Spleen (tissue), 11 donors: ENCODE measurements at regions not wholly inside any gene's neighbourhood (a gene's known extent, or its start where the extent isn't known, plus 50 kb on each side); places are given as distances from the start of the nearest gene placed in this dataset.

Source experiments
- DNase-seq: peaks from one replicate; pipeline ENCODE4 v3.0.0-alpha.2; 2020
- H3K27ac ChIP-seq, 8 donors: fragments of 200-600 bp; sonication (generic) in 7 of 8; 1 replicate in 4 of 8; 2 replicates in 4 of 8; pipeline versions ENCODE4 v1.5.0 to v1.8.0; 2016 to 2021; ENCODE audit warnings: inconsistent platforms in 4 of 8, mild to moderate bottlenecking in 4 of 8, moderate library complexity in 1 of 8
- H3K27me3 ChIP-seq, 7 donors: fragments of 200-600 bp; sonication (generic) in 6 of 7; replicated peaks in 1 of 7; 1 replicate in 4 of 7; 2 replicates in 3 of 7; pipeline versions ENCODE4 v1.5.0 to v1.8.0; 2016 to 2021; ENCODE audit warnings: inconsistent platforms in 3 of 7, mild to moderate bottlenecking in 1 of 7
- H3K36me3 ChIP-seq, 6 donors: fragments of 200-600 bp; sonication (generic) in 5 of 6; 1 replicate in 4 of 6; 2 replicates in 2 of 6; pipeline versions ENCODE4 v1.5.0 to v1.8.0; 2016 to 2021; ENCODE audit warnings: inconsistent platforms in 2 of 6
- H3K4me1 ChIP-seq, 6 donors: fragments of 200-600 bp; sonication (generic) in 5 of 6; 1 replicate in 3 of 6; 2 replicates in 3 of 6; pipeline versions ENCODE4 v1.5.0 to v1.8.0; 2016 to 2021; ENCODE audit warnings: inconsistent platforms in 3 of 6
- H3K4me3 ChIP-seq, 8 donors: fragments of 200-600 bp; sonication (generic) in 7 of 8; 1 replicate in 4 of 8; 2 replicates in 4 of 8; pipeline versions ENCODE4 v1.5.0 to v1.8.0; 2016 to 2021; ENCODE audit warnings: inconsistent platforms in 4 of 8, mild to moderate bottlenecking in 4 of 8, moderate library complexity in 2 of 8
- H3K9me3 ChIP-seq, 8 donors: fragments of 200-600 bp; sonication (generic) in 7 of 8; 1 replicate in 4 of 8; 2 replicates in 4 of 8; pipeline versions ENCODE4 v1.5.0 to v1.8.0; 2016 to 2021; ENCODE audit warnings: inconsistent platforms in 4 of 8
- CTCF ChIP-seq, 11 experiments: fragments of 200-600 bp in 7 of 11; fragments of 450-650 bp in 4 of 11; sonication (generic) in 4 of 11; IDR thresholded peaks in 8 of 11; conservative IDR thresholded peaks in 3 of 11; 1 replicate in 7 of 11; 2 replicates in 4 of 11; pipeline versions ENCODE4 v1.4.0 to v1.8.0; 2016 to 2021; ENCODE audit warnings: antibody characterized with exemption in 11 of 11, inconsistent platforms in 4 of 11, mild to moderate bottlenecking in 1 of 11
- POLR2A ChIP-seq, 3 donors: fragments of 450-650 bp; IDR thresholded peaks; one replicate each; pipeline ENCODE4 v1.5.1; 2017; ENCODE audit warnings: antibody characterized with exemption in 3 of 3, mild to moderate bottlenecking in 1 of 3
- POLR2AphosphoS5 ChIP-seq, 3 donors: sonication (generic); formaldehyde crosslinking; IDR thresholded peaks; one replicate each; pipeline ENCODE4 v1.5.1; 2017; ENCODE audit warnings: antibody characterized with exemption in 3 of 3
- WGBS, 5 donors: extraction: QIAGEN DNeasy Blood & Tissue Kit in 3 of 5; methylation state at CpG; one replicate each; pipeline versions ENCODE4 v1.1.5 to v1.1.7; 2013 to 2018; 5-methylcytosine and 5-hydroxymethylcytosine counted together
- intact Hi-C: fragments of 100-400 bp; cut with DNase I; formaldehyde crosslinking; loops from one replicate; pipeline ENCODE4 v1.15.0; 2023; ENCODE audit warnings: low total_unique reads
- donor health status: healthy with polysubstance abuse.
- donor health status: DM: no; HTN: no; CAD: no; lungs with moderate emphysema.
- donor health status: DM: no; HTN: no; CAD: no.
- donor health status: Bipolar disorder and iron deficiency.
- donor health status: healthy.
- donor health status: DM: no; HTN: no; CAD: no.
- donor health status: DM: yes; HTN: yes; CAD: no.

DNA sequence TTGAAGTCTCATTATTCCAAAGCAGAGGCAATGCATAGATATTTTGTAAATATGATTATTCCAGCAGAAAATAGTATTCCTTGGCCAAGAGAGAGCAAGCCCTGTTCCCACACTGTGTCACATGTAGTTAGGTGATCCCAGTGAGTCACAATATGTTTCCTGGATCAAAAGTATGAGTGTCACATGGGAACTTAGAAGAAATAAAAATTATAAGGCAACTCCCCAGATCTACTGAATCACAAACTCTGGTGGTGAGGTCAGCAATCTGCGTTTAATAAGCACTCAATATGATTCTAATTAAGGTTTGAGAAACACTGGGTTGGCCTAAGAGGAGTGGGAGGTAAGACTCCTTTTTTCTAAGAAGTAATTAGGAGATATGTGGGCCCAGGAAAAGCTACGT is 1504.5 kb upstream of the PCDH20 start:
- no peak overlapping the region for H3K4me3 ChIP-seq
- H3K27ac ChIP-seq = no peak overlapping the region
- TF ChIP-seq POLR2A (IDR thresholded peaks at IDR 0.05) = no peak
- WGBS, 5 donors = 65 to 78% (median 70%) methylated on average over 2 of the region's 2 CpGs
- peaks cover 0 to 10% (median 0%) of the 10 kb centered on the region in 8 donors for H3K9me3 ChIP-seq
- H3K36me3 ChIP-seq = no peaks in the 10 kb centered on the region
- H3K27me3 ChIP-seq = no peaks in the 10 kb centered on the region
- H3K4me1 ChIP-seq = no peaks in the 10 kb centered on the region
- intact Hi-C loops = no loop called here
- no peak for DNase-seq

GRCh38 chr13:62919491-62919890 is 1503.8 kb upstream of the PCDH20 start:
- Histone ChIP-seq H3K4me3 (no peak overlapping the region), H3K36me3 (no peaks in the 10 kb centered on the region), H3K4me1 (no peaks in the 10 kb centered on the region), H3K27ac (no peak overlapping the region), H3K27me3 (no peaks in the 10 kb centered on the region), H3K9me3 (peaks cover 0 to 11% (median 0%) of the 10 kb centered on the region in 8 donors)
- DNase-seq = peak; percentile 59
- no peak for TF ChIP-seq POLR2A (IDR thresholded peaks at IDR 0.05)
- no peak for TF ChIP-seq CTCF (IDR thresholded peaks at IDR 0.05 in 8 of 11, conservative IDR thresholded peaks at IDR 0.05 in 3 of 11)
- TF ChIP-seq POLR2AphosphoS5 (IDR thresholded peaks at IDR 0.05) = no peak
- WGBS, 5 donors = 85 to 95% (median 89%) methylated on average over 12 of the region's 12 CpGs; no CpG with 5 or more reads in 1 of the 5 donors
- intact Hi-C loops = no loop called here

DNA sequence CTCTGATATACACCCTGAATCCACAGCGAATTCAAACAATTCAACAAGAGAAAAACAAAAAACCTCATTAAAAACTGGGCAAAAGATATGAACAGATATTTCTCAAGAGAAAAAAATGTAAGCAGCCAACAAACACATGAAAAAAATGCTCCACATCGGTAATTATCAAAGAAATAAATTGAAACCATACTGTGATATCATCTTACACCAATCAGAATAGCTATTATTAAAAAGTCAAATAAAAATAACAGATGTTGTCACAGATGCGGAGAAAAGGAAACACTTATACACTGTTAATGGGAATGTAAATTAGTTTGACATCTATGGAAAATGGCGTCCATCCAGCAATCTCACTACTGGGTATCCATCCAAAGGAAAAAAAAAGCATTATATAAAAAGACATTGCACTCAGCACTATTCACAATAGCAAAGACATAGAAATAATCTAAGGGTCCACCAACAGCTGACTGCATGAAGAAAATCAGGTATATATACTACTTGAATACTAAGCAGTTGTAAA is 1495.0 kb upstream of the PCDH20 start:
- H3K4me3 ChIP-seq = no peak overlapping the region
- no peaks in the 10 kb centered on the region for H3K4me1 ChIP-seq
- H3K27ac ChIP-seq = no peak overlapping the region
- H3K9me3 ChIP-seq = peaks cover 0 to 8% (median 0%) of the 10 kb centered on the region in 8 donors
- intact Hi-C loops = no loop called here
- WGBS, 5 donors = 73 to 86% (median 78%) methylated on average over 4 of the region's 4 CpGs
- TF ChIP-seq POLR2AphosphoS5 (IDR thresholded peaks at IDR 0.05) = no peak
- no peak for TF ChIP-seq CTCF (IDR thresholded peaks at IDR 0.05 in 8 of 11, conservative IDR thresholded peaks at IDR 0.05 in 3 of 11)
- no peak for TF ChIP-seq POLR2A (IDR thresholded peaks at IDR 0.05)
- DNase-seq = no peak
- H3K36me3 ChIP-seq = no peaks in the 10 kb centered on the region
- H3K27me3 ChIP-seq = no peaks in the 10 kb centered on the region

DNA sequence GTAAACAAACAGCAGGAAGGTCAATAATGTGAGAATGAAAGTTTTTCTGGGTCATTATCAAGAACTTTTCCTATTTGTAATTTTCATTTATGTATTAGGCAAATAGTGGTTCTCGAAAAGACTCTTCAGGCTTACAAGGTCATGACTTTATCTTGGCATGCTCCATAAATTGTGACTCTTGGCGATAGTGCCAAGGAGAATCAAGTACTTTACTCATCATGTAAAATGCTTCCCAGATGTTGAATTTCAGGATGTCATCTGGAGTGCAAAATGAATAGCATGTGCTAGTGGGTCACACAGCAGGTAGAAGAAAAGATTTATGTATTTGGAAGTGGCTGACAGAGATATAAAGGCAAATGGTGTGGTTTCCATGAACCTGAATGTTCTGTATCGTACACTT is 1492.7 kb upstream of the PCDH20 start:
- H3K27me3 ChIP-seq = no peaks in the 10 kb centered on the region
- no peak for TF ChIP-seq POLR2A (IDR thresholded peaks at IDR 0.05)
- no peak for TF ChIP-seq CTCF (IDR thresholded peaks at IDR 0.05 in 8 of 11, conservative IDR thresholded peaks at IDR 0.05 in 3 of 11)
- TF ChIP-seq POLR2AphosphoS5 (IDR thresholded peaks at IDR 0.05) = no peak
- H3K4me3 ChIP-seq = no peak overlapping the region
- no peaks in the 10 kb centered on the region for H3K36me3 ChIP-seq
- H3K9me3 ChIP-seq = peaks cover 0 to 6% (median under 1%) of the 10 kb centered on the region in 8 donors
- intact Hi-C loops = no loop called here
- DNase-seq = no peak
- H3K4me1 ChIP-seq = no peaks in the 10 kb centered on the region
- H3K27ac ChIP-seq = no peak overlapping the region
- 62 to 76% (median 70%) methylated on average over 3 of the region's 3 CpGs for WGBS, 5 donors

- Histone ChIP-seq H3K9me3 (peaks cover 0 to 11% (median 5%) of the 10 kb centered on the region in 8 donors), H3K4me1 (no peaks in the 10 kb centered on the region), H3K36me3 (no peaks in the 10 kb centered on the region), H3K4me3 (no peak overlapping the region), H3K27me3 (no peaks in the 10 kb centered on the region), H3K27ac (no peak overlapping the region)
- intact Hi-C loops = no loop called here
- TF ChIP-seq POLR2AphosphoS5 (IDR thresholded peaks at IDR 0.05) (no peak), POLR2A (IDR thresholded peaks at IDR 0.05) (no peak), CTCF (IDR thresholded peaks at IDR 0.05 in 8 of 11, conservative IDR thresholded peaks at IDR 0.05 in 3 of 11) (no peak)
- DNase-seq = no peak
Measured at GRCh38 chr13:62906896-62907295, 1491.2 kb upstream of the PCDH20 start.
